CD14-positive monocyte (primary cell): ENCODE measurements at regions not wholly inside any gene's neighbourhood (a gene's known extent, or its start where the extent isn't known, plus 50 kb on each side); places are given as distances from the start of the nearest gene placed in this dataset.

Experiments
- DNase-seq, 3 donors: peaks; one replicate each; pipeline ENCODE4 v3.0.0-alpha.2; 2011 to 2022
- H2AFZ ChIP-seq: 2 replicates; pipeline ENCODE4 v1.6.0; 2012; ENCODE audit warnings: mild to moderate bottlenecking, low read depth, low read length, inconsistent platforms; ENCODE audit not compliant: insufficient read depth, poor library complexity, severe bottlenecking
- H3K27ac ChIP-seq, 2 donors: 1 replicate in 1 of 2; 2 replicates in 1 of 2; pipeline ENCODE4 v1.5.1; 2012 to 2013; ENCODE audit warnings: low read length in 2 of 2, control low read depth in 1 of 2, inconsistent platforms in 1 of 2, low read depth in 1 of 2, mild to moderate bottlenecking in 1 of 2
- H3K27me3 ChIP-seq, 2 donors: one replicate each; pipeline versions ENCODE4 v1.6.0 to v1.6.1; 2011 to 2013; ENCODE audit warnings: low read length in 2 of 2; ENCODE audit not compliant: control insufficient read depth in 2 of 2, insufficient read depth in 2 of 2
- H3K36me3 ChIP-seq, 2 donors: replicated peaks in 1 of 2; 1 replicate in 1 of 2; 2 replicates in 1 of 2; pipeline versions ENCODE4 v1.5.1 to v1.6.1; 2012 to 2013; ENCODE audit warnings: low read length in 2 of 2, control low read depth in 1 of 2, inconsistent platforms in 1 of 2, mild to moderate bottlenecking in 1 of 2; ENCODE audit not compliant: insufficient read depth in 2 of 2, control insufficient read depth in 1 of 2
- H3K4me1 ChIP-seq, 2 donors: 1 replicate in 1 of 2; 2 replicates in 1 of 2; pipeline versions ENCODE4 v1.5.1 to v1.6.1; 2012 to 2013; ENCODE audit warnings: low read length in 2 of 2, control low read depth in 1 of 2, inconsistent platforms in 1 of 2, mild to moderate bottlenecking in 1 of 2, moderate library complexity in 1 of 2; ENCODE audit not compliant: insufficient read depth in 2 of 2, control insufficient read depth in 1 of 2
- H3K4me2 ChIP-seq: replicated peaks from 2 replicates; pipeline ENCODE3; 2012; ENCODE audit warnings: low read length, moderate library complexity, mild to moderate bottlenecking; ENCODE audit not compliant: poor library complexity, severe bottlenecking; ENCODE audit errors: extremely low read depth
- H3K4me3 ChIP-seq, 3 experiments: fragments of 200-600 bp in 1 of 3; sonication (generic) in 1 of 3; replicated peaks in 1 of 3; 1 replicate in 2 of 3; 2 replicates in 1 of 3; pipeline ENCODE4 v1.5.1; 2011 to 2013; ENCODE audit warnings: low read length in 3 of 3, mild to moderate bottlenecking in 3 of 3, control low read depth in 2 of 3, low read depth in 2 of 3, inconsistent platforms in 1 of 3, moderate library complexity in 1 of 3
- H3K79me2 ChIP-seq: 2 replicates; pipeline ENCODE4 v1.6.0; 2012; ENCODE audit warnings: mild to moderate bottlenecking, control low read depth, inconsistent platforms, low read length, moderate library complexity; ENCODE audit not compliant: insufficient read depth
- H3K9ac ChIP-seq: 2 replicates; pipeline ENCODE4 v1.6.0; 2017; ENCODE audit warnings: low read length, mild to moderate bottlenecking; ENCODE audit not compliant: insufficient read depth, poor library complexity, severe bottlenecking
- H3K9me3 ChIP-seq, 2 donors: replicated peaks in 1 of 2; 1 replicate in 1 of 2; 2 replicates in 1 of 2; pipeline versions ENCODE4 v1.5.1 to v1.6.1; 2012 to 2013; ENCODE audit warnings: low read length in 2 of 2, control low read depth in 1 of 2; ENCODE audit not compliant: control insufficient read depth in 1 of 2, insufficient read depth in 1 of 2
- H4K20me1 ChIP-seq: 2 replicates; pipeline ENCODE4 v1.6.0; 2012; ENCODE audit warnings: mild to moderate bottlenecking, low read length, control low read depth, moderate library complexity; ENCODE audit not compliant: insufficient read depth
- H3K27ac Mint-ChIP-seq, 7 donors: one replicate each; pipeline ENCODE4 v1.8.0; 2020; ENCODE audit warnings: mild to moderate bottlenecking in 7 of 7, mixed read lengths in 7 of 7, moderate library complexity in 6 of 7, inconsistent platforms in 2 of 7
- H3K27me3 Mint-ChIP-seq, 3 donors: one replicate each; pipeline ENCODE4 v1.8.0; 2021 to 2022; ENCODE audit warnings: low read depth in 3 of 3, mild to moderate bottlenecking in 3 of 3, mixed read lengths in 3 of 3, moderate library complexity in 3 of 3, inconsistent platforms in 1 of 3
- H3K36me3 Mint-ChIP-seq, 2 donors: one replicate each; pipeline ENCODE4 v1.8.0; 2020; ENCODE audit warnings: mixed read lengths in 2 of 2, inconsistent platforms in 1 of 2, mild to moderate bottlenecking in 1 of 2
- H3K4me1 Mint-ChIP-seq: one replicate; pipeline ENCODE4 v1.8.0; 2020; ENCODE audit warnings: mild to moderate bottlenecking, mixed read lengths
- H3K4me3 Mint-ChIP-seq, 2 donors: one replicate each; pipeline ENCODE4 v1.8.0; 2020; ENCODE audit warnings: mild to moderate bottlenecking in 2 of 2, mixed read lengths in 2 of 2, moderate library complexity in 1 of 2
- H3K9me3 Mint-ChIP-seq, 7 donors: one replicate each; pipeline ENCODE4 v1.8.0; 2020 to 2022; ENCODE audit warnings: mixed read lengths in 7 of 7, mild to moderate bottlenecking in 6 of 7, moderate library complexity in 6 of 7, inconsistent platforms in 2 of 7
- WGBS: methylation state at CpG from one replicate; pipeline ENCODE4 v1.1.5; 2013; ENCODE audit warnings: missing lambda C conversion rate; ENCODE audit not compliant: insufficient coverage; 5-methylcytosine and 5-hydroxymethylcytosine counted together
- intact Hi-C, 2 donors: fragments of 100-400 bp; cut with micrococcal nuclease; formaldehyde crosslinking; loops; one replicate each; pipeline versions ENCODE4 v1.15.0 to v1.15.1; 2023
- TF ChIP-seq, protein P1 (sequence below): fragments of 200-600 bp; IDR thresholded peaks from one replicate; pipeline ENCODE4 v1.8.0; 2022; ENCODE audit warnings: antibody characterized with exemption, mild to moderate bottlenecking

GRCh38 chr2:183409662-183410061 lies 285.4 kb downstream of the NUP35 start:
- Histone ChIP-seq H2AFZ (no peak overlapping the region), H3K27ac (no peak overlapping the region), H3K4me1 (no peaks in the 10 kb centered on the region), H3K4me2 (no peak overlapping the region), H3K4me3 (no peak overlapping the region), H3K9ac (no peak overlapping the region), H3K27me3 (no peaks in the 10 kb centered on the region), H3K36me3 (no peaks in the 10 kb centered on the region), H3K79me2 (no peaks in the 10 kb centered on the region), H4K20me1 (no peaks in the 10 kb centered on the region), H3K9me3 (peaks cover 8 to 10% of the 10 kb centered on the region in 2 donors)
- H3K9me3 Mint-ChIP-seq, result peaks cover under 1 to 15% (median 8%) of the 10 kb centered on the region in 7 donors
- DNase-seq, result no peak
- H3K27ac Mint-ChIP-seq, result no peak overlapping the region
- H3K4me1 Mint-ChIP-seq, result no peaks in the 10 kb centered on the region
- H3K36me3 Mint-ChIP-seq, result no peaks in the 10 kb centered on the region
- TF ChIP-seq, protein P1, sequence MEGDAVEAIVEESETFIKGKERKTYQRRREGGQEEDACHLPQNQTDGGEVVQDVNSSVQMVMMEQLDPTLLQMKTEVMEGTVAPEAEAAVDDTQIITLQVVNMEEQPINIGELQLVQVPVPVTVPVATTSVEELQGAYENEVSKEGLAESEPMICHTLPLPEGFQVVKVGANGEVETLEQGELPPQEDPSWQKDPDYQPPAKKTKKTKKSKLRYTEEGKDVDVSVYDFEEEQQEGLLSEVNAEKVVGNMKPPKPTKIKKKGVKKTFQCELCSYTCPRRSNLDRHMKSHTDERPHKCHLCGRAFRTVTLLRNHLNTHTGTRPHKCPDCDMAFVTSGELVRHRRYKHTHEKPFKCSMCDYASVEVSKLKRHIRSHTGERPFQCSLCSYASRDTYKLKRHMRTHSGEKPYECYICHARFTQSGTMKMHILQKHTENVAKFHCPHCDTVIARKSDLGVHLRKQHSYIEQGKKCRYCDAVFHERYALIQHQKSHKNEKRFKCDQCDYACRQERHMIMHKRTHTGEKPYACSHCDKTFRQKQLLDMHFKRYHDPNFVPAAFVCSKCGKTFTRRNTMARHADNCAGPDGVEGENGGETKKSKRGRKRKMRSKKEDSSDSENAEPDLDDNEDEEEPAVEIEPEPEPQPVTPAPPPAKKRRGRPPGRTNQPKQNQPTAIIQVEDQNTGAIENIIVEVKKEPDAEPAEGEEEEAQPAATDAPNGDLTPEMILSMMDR, result no peak
- intact Hi-C loops, result no loop called here
- no peak overlapping the region for H3K4me3 Mint-ChIP-seq
- peaks cover 0 to 1% (median 0%) of the 10 kb centered on the region in 3 donors for H3K27me3 Mint-ChIP-seq

DNA sequence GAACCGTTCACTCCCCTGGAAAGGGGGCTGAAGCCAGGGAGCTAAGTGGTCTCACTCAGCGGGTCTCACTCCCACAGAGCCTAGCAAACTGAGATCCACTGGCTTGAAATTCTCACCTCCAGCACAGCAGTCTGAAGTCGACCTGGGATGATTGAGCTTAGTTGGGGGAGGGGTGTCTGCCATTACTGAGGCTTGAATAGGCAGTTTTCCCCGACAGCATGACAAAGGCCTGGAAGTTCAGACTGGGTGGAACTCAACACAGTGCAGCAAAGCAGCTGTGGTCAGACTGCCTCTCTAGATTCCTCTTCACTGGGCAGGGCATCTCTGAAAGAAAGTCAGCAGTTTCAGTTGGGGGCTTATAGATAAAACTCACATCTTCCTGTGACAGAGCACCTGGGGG lies 292.5 kb downstream of the NUP35 start:
- Histone ChIP-seq H3K36me3 (no peaks in the 10 kb centered on the region), H4K20me1 (no peaks in the 10 kb centered on the region), H3K27ac (no peak overlapping the region), H3K4me2 (no peak overlapping the region), H3K79me2 (no peaks in the 10 kb centered on the region), H3K9ac (no peak overlapping the region), H3K4me1 (no peaks in the 10 kb centered on the region), H2AFZ (no peak overlapping the region), H3K9me3 (peaks cover 0 to 13% of the 10 kb centered on the region in 2 donors), H3K27me3 (no peaks in the 10 kb centered on the region), H3K4me3 (no peak overlapping the region)
- H3K9me3 Mint-ChIP-seq, result peaks cover 5 to 21% (median 12%) of the 10 kb centered on the region in 7 donors
- H3K4me1 Mint-ChIP-seq, result no peaks in the 10 kb centered on the region
- no peak for DNase-seq
- no peak overlapping the region for H3K4me3 Mint-ChIP-seq
- intact Hi-C loops, result no loop called here
- WGBS, result no CpG with 5 or more reads among the region's 4 CpGs
- H3K36me3 Mint-ChIP-seq, result no peaks in the 10 kb centered on the region
- TF ChIP-seq, protein P1, result no peak
- H3K27me3 Mint-ChIP-seq, result no peaks in the 10 kb centered on the region
- H3K27ac Mint-ChIP-seq, result no peak overlapping the region
